ENCODE measurements at regions not wholly inside any gene's neighbourhood (a gene's known extent, or its start where the extent isn't known, plus 50 kb on each side); places are given as distances from the start of the nearest gene placed in this dataset.

- TF ChIP-seq CTCF (IDR thresholded peaks at IDR 0.05; ENCODE audit: low read depth, low read length, poor library complexity, severe bottlenecking) (no peak), EZH2phosphoT487 (IDR thresholded peaks at IDR 0.05; ENCODE audit: borderline replicate concordance, low read length) (no peak)
These were observed 281.8 kb upstream of the PLET1 start for GRCh38 chr11:112542479-112542878.

All from DOHH2 (cell line).